ENCODE measurements at regions not wholly inside any gene's neighbourhood (a gene's known extent, or its start where the extent isn't known, plus 50 kb on each side); places are given as distances from the start of the nearest gene placed in this dataset.
A peak's percentile ranks its signal among the peaks of the same experiment; 100 is the strongest.

- no peak for DNase-seq (ENCODE audit: extremely low read depth in 1 of 11, low read depth in 9 of 11, low spot score in 4 of 11)
Observed at GRCh38 chr2:43031471-43032212, 194.8 kb downstream of the ZFP36L2 start.

- DNase-seq (ENCODE audit: extremely low read depth in 1 of 11, low read depth in 9 of 11, low spot score in 4 of 11) = no peak
Observed at GRCh38 chr2:43030551-43031307, 195.7 kb downstream of the ZFP36L2 start.

GRCh38 chr2:43029186-43029585 lies 197.2 kb downstream of the ZFP36L2 start:
- DNase-seq (ENCODE audit: extremely low read depth in 1 of 11, low read depth in 9 of 11, low spot score in 4 of 11) = no peak

GRCh38 chr2:43028188-43028587 lies 198.2 kb downstream of the ZFP36L2 start:
- DNase-seq (ENCODE audit: extremely low read depth in 1 of 11, low read depth in 9 of 11, low spot score in 4 of 11) = no peak

GRCh38 chr2:43027097-43027873 lies 199.1 kb downstream of the ZFP36L2 start:
- no peak for DNase-seq (ENCODE audit: extremely low read depth in 1 of 11, low read depth in 9 of 11, low spot score in 4 of 11)

GRCh38 chr2:43026426-43027096 lies 199.8 kb downstream of the ZFP36L2 start:
- no peak for DNase-seq (ENCODE audit: extremely low read depth in 1 of 11, low read depth in 9 of 11, low spot score in 4 of 11)

GRCh38 chr2:43025709-43026295 lies 200.6 kb downstream of the ZFP36L2 start:
- DNase-seq (ENCODE audit: extremely low read depth in 1 of 11, low read depth in 9 of 11, low spot score in 4 of 11) = no peak

GRCh38 chr2:43024515-43025011 lies 201.8 kb downstream of the ZFP36L2 start:
- peak in 4 of 11 donors; percentile 57 to 62 (median 60) for DNase-seq (ENCODE audit: extremely low read depth in 1 of 11, low read depth in 9 of 11, low spot score in 4 of 11)

- DNase-seq (ENCODE audit: extremely low read depth in 1 of 11, low read depth in 9 of 11, low spot score in 4 of 11) = no peak
Observed at GRCh38 chr2:43023791-43024514, 202.5 kb downstream of the ZFP36L2 start.

GRCh38 chr2:43022896-43023295 lies 203.5 kb downstream of the ZFP36L2 start:
- DNase-seq (ENCODE audit: extremely low read depth in 1 of 11, low read depth in 9 of 11, low spot score in 4 of 11) = no peak

- DNase-seq (ENCODE audit: extremely low read depth in 1 of 11, low read depth in 9 of 11, low spot score in 4 of 11) = no peak
Observed at GRCh38 chr2:43021791-43022509, 204.5 kb downstream of the ZFP36L2 start.

- DNase-seq (ENCODE audit: extremely low read depth in 1 of 11, low read depth in 9 of 11, low spot score in 4 of 11) = no peak
Observed at GRCh38 chr2:43020990-43021669, 205.3 kb downstream of the ZFP36L2 start.

- DNase-seq (ENCODE audit: extremely low read depth in 1 of 11, low read depth in 9 of 11, low spot score in 4 of 11) = no peak
Observed at GRCh38 chr2:43020296-43020695, 206.1 kb downstream of the ZFP36L2 start.

GRCh38 chr2:43019536-43020183 lies 206.7 kb downstream of the ZFP36L2 start:
- DNase-seq (ENCODE audit: extremely low read depth in 1 of 11, low read depth in 9 of 11, low spot score in 4 of 11) = no peak

GRCh38 chr2:43019025-43019367 lies 207.4 kb downstream of the ZFP36L2 start:
- no peak for DNase-seq (ENCODE audit: extremely low read depth in 1 of 11, low read depth in 9 of 11, low spot score in 4 of 11)

GRCh38 chr2:43018179-43019024 lies 208.0 kb downstream of the ZFP36L2 start:
- no peak for DNase-seq (ENCODE audit: extremely low read depth in 1 of 11, low read depth in 9 of 11, low spot score in 4 of 11)

All from renal cortex interstitium (tissue), 11 donors.